HUES48 (cell line): ENCODE measurements at regions not wholly inside any gene's neighbourhood (a gene's known extent, or its start where the extent isn't known, plus 50 kb on each side); places are given as distances from the start of the nearest gene placed in this dataset.

Experiments
- H3K27ac ChIP-seq: one replicate; pipeline ENCODE4 v1.7.0; 2013; ENCODE audit warnings: low read depth, low read length, inconsistent platforms
- H3K27me3 ChIP-seq: 2 replicates; pipeline ENCODE4 v1.6.1; 2013; ENCODE audit warnings: mild to moderate bottlenecking, low read length; ENCODE audit not compliant: control insufficient read depth, insufficient read depth
- H3K36me3 ChIP-seq: 2 replicates; pipeline ENCODE4 v1.6.1; 2013; ENCODE audit warnings: low read length; ENCODE audit not compliant: control insufficient read depth, insufficient read depth
- H3K4me1 ChIP-seq: 2 replicates; pipeline ENCODE4 v1.6.1; 2013; ENCODE audit warnings: mild to moderate bottlenecking, low read length; ENCODE audit not compliant: control insufficient read depth, insufficient read depth
- H3K4me3 ChIP-seq: 2 replicates; pipeline ENCODE4 v1.5.1; 2013; ENCODE audit warnings: mild to moderate bottlenecking, low read depth, low read length
- H3K9ac ChIP-seq: 2 replicates; pipeline ENCODE4 v1.6.1; 2013; ENCODE audit warnings: mild to moderate bottlenecking, low read depth, low read length, moderate library complexity
- H3K9me3 ChIP-seq: 2 replicates; pipeline ENCODE4 v1.6.1; 2013; ENCODE audit warnings: low read length; ENCODE audit not compliant: control insufficient read depth, insufficient read depth

DNA sequence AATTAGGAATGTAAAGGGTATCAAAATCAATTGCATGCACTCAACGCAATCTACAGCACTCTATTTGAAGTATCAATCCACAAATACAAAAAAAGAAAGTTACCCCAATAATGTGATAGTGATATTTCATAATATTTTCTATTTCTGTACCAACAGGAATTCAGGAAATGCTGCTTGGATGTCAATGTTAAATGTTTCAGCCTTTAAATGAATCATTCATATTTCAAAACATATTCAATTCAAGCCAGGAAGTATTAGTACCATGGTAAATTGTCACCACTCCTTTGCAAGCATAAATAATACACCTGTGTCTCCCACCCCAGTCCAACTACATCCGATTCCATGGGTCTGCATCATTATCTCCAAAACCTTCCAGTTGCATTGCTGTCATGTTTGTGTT, 1185.5 kb upstream of the CDH18 start:
- H3K27ac ChIP-seq = no peak overlapping the region

DNA sequence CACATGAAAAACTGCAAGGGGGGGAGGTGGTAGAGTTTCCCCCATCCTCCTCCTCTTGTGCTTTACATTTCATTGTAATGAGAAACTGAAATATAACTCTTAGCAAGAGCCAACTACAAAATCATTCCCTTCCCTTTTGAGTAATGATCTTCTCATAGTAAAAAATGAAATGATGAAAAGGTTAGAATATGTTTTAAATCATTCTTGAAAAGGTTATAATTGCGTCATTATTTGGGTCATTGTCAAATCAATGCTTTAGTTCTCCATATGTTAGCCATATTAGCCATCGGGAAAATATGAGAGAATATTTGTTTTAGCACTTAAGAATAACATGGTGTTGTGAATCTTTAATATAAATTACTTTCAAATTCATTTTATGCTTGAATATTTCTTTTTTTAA, 1185.0 kb upstream of the CDH18 start:
- Histone ChIP-seq H3K27me3 (no peaks in the 10 kb centered on the region), H3K27ac (no peak overlapping the region), H3K9ac (no peak overlapping the region), H3K4me3 (no peak overlapping the region), H3K36me3 (no peaks in the 10 kb centered on the region), H3K4me1 (0 out of 2 replicates have a peak, but pooled peaks cover 8% of the 10 kb centered on the region), H3K9me3 (no peaks in the 10 kb centered on the region)

More for the DNA sequence above, 1185.5 kb upstream of the CDH18 start:
- Histone ChIP-seq H3K36me3 (no peaks in the 10 kb centered on the region), H3K9ac (no peak overlapping the region), H3K4me1 (0 out of 2 replicates have a peak, but pooled peaks cover 8% of the 10 kb centered on the region), H3K27me3 (no peaks in the 10 kb centered on the region), H3K4me3 (no peak overlapping the region), H3K9me3 (no peaks in the 10 kb centered on the region)

DNA sequence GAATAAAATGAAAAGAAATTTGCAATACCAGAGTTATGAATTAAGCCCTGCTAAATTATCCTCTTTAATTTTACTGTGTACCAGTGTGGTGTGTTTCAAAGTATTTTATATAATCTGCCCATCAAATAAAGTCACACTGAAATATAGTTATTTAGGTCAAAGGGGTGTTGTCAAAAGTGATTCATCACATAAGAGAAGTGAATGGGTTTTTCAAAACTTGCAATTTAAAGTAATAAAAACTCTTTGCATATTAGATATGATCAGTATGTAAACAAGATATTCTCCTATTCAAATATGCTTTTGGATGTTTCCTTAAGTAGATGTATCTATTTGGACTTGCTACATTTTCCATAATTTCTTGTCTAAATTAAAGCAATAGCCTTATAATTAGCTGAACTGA, 1183.0 kb upstream of the CDH18 start:
- H3K27me3 ChIP-seq = no peaks in the 10 kb centered on the region
- no peak overlapping the region for H3K27ac ChIP-seq

DNA sequence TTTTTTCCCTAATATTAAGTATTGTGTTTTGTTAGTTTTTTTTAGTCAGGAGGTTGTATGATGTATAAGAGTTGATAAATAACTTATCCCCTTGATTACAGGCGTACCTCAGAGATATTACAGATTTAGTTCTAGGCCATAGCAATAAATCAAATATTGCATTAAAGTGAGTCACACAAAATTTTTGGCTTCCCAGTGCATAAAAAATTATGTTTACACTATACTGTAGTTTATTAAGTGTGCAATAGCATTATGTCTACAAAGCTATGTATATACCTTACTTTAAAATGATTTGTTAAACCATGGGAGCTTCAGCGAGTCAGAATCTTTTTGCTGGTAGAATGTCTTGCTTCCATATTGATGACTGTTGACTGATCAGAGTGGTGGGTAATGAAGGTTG, 1180.6 kb upstream of the CDH18 start:
- Histone ChIP-seq H3K4me1 (0 out of 2 replicates have a peak, but pooled peaks cover 8% of the 10 kb centered on the region), H3K27me3 (no peaks in the 10 kb centered on the region), H3K36me3 (no peaks in the 10 kb centered on the region), H3K4me3 (no peak overlapping the region), H3K27ac (no peak overlapping the region), H3K9me3 (no peaks in the 10 kb centered on the region), H3K9ac (no peak overlapping the region)

More for the DNA sequence above, 1183.0 kb upstream of the CDH18 start:
- Histone ChIP-seq H3K4me1 (0 out of 2 replicates have a peak, but pooled peaks cover 8% of the 10 kb centered on the region), H3K4me3 (no peak overlapping the region), H3K36me3 (no peaks in the 10 kb centered on the region), H3K9me3 (no peaks in the 10 kb centered on the region), H3K9ac (no peak overlapping the region)

DNA sequence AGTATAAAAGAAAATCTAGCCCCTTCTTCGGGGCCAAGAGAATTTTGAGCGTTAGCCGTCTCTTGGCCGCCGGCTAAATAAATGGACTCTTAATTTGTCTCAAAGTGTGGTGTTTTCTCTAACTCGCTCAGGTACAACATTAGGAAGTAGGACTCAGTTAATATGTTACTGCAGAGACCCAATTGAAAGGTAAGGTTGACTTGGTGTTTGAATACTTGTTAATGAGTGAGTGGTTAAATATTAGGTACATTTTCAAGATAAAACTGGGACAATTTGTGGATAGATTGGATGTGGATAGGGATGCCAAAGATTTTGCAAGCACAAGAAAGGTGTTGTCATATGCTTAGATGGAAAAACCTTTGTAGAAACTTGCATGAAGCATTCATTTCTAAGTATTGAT, 1177.3 kb upstream of the CDH18 start:
- Histone ChIP-seq H3K27me3 (no peaks in the 10 kb centered on the region), H3K4me1 (no peaks in the 10 kb centered on the region), H3K9ac (no peak overlapping the region), H3K36me3 (no peaks in the 10 kb centered on the region), H3K27ac (no peak overlapping the region), H3K4me3 (no peak overlapping the region), H3K9me3 (no peaks in the 10 kb centered on the region)

DNA sequence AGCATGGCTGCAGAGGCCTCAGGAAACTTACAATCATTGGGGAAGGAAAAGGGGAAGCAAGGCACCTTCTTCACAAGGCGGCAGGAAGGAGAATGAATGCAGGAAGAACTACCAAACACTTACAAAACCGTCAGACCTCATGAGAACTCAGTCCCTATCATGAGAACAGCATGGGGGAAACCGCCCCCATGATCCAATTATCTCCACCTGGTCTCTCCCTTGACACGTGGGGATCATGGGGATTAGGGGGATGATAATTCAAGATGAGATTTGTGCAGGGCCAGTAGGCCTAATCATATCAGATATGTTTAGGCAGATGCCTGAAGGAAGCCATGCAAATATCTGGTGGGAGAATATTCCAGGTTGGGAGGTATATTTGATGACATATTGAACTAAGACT, 1176.4 kb upstream of the CDH18 start:
- no peaks in the 10 kb centered on the region for H3K36me3 ChIP-seq
- no peak overlapping the region for H3K9ac ChIP-seq
- H3K27me3 ChIP-seq = no peaks in the 10 kb centered on the region
- no peaks in the 10 kb centered on the region for H3K9me3 ChIP-seq
- no peak overlapping the region for H3K4me3 ChIP-seq
- H3K27ac ChIP-seq = no peak overlapping the region
- no peaks in the 10 kb centered on the region for H3K4me1 ChIP-seq

DNA sequence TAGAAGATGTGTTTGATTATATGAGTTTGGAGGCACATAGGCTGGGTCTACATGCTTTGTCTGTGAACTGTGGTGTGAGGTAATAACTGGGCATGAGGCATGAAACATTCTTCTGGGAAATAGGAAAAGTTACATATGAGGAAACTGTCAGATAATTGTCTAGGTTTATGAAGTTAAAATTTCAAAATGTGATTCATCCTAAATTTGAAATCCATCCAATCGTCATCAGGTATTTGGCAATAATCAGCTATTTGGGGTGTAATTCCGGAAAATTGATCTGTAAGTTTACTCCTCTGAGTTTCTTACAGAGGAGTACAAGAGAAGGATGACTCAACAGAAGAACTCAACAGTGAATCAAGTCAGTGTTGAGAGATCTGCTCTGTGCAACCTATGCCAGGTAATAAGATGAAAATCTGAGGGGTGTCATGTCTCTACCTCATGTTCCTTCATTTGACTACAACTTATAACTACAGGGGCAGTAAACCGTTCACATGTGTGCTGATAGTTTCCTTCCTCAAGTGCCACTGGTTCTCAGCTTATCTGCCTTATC, 1171.6 kb upstream of the CDH18 start:
- no peaks in the 10 kb centered on the region for H3K36me3 ChIP-seq
- no peak overlapping the region for H3K9ac ChIP-seq
- no peaks in the 10 kb centered on the region for H3K27me3 ChIP-seq
- H3K27ac ChIP-seq = no peak overlapping the region
- H3K4me1 ChIP-seq = no peaks in the 10 kb centered on the region
- H3K4me3 ChIP-seq = no peak overlapping the region
- H3K9me3 ChIP-seq = no peaks in the 10 kb centered on the region

DNA sequence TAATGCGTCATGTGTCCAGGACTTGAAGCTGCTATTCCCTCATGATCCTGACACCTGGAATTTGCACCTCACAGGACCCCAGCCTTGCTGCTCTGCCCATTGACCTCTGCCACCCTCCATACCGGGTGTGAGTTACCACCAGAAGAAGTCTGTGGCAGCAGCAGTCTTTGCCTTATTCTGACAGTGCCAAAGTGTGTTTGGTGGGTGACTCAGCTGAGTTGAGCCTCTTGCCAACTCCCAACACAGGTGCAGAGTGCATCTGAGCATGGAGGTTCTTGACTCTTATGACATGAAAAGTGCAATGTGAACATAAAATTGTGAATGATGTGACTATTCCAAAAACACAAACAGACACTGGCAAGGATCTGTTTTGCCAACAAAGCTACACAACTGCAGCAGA, 1166.5 kb upstream of the CDH18 start:
- H3K4me3 ChIP-seq = no peak overlapping the region
- H3K36me3 ChIP-seq = no peaks in the 10 kb centered on the region
- H3K9me3 ChIP-seq = no peaks in the 10 kb centered on the region
- no peak overlapping the region for H3K9ac ChIP-seq
- H3K4me1 ChIP-seq = no peaks in the 10 kb centered on the region
- H3K27ac ChIP-seq = no peak overlapping the region
- no peaks in the 10 kb centered on the region for H3K27me3 ChIP-seq

DNA sequence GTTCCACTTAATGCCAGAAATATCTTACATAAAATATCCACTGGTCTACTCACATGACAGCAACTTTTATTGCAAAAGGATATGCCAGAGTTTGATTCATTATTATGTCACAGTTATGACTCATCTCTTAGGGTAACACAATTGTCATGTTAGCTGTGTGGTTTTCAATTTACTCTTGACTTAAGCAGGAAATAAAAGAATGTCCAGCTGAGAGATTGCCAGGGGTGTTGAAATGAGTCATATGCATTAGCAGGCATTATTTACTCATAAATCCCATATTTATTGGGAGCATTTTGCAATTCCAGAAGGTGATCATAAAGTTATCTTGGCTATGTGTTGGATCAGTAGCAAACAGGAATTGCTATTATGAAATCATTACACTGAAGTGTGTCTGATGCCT, 1164.6 kb upstream of the CDH18 start:
- H3K4me1 ChIP-seq = no peaks in the 10 kb centered on the region
- H3K9ac ChIP-seq = no peak overlapping the region
- no peak overlapping the region for H3K27ac ChIP-seq
- H3K9me3 ChIP-seq = peaks cover 4% of the 10 kb centered on the region; the same call in 1 of the 2 replicates
- H3K27me3 ChIP-seq = no peaks in the 10 kb centered on the region
- H3K4me3 ChIP-seq = no peak overlapping the region
- H3K36me3 ChIP-seq = no peaks in the 10 kb centered on the region

DNA sequence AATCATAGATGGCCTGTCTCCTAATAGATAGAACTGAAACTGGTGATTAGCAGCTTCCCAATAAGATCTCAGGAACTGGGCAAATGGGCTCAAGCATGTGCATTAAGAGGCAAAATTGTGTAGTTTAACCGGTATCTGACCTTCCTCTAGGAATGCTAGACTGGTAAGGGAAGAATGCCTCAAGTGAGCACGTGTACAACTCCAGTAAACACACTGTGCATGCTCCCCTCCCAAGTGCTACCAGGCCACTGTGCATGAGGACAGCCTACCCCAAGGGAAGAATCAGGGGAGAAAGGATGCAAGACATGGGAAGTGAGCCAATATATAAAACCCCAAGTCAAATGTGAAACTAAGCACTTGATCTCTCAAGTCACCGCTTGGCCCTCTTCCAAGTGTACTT, 1157.4 kb upstream of the CDH18 start:
- Histone ChIP-seq H3K36me3 (no peaks in the 10 kb centered on the region), H3K4me1 (no peaks in the 10 kb centered on the region), H3K4me3 (no peak overlapping the region), H3K9ac (no peak overlapping the region), H3K9me3 (peaks cover 4% of the 10 kb centered on the region; the same call in 1 of the 2 replicates), H3K27me3 (no peaks in the 10 kb centered on the region), H3K27ac (no peak overlapping the region)

DNA sequence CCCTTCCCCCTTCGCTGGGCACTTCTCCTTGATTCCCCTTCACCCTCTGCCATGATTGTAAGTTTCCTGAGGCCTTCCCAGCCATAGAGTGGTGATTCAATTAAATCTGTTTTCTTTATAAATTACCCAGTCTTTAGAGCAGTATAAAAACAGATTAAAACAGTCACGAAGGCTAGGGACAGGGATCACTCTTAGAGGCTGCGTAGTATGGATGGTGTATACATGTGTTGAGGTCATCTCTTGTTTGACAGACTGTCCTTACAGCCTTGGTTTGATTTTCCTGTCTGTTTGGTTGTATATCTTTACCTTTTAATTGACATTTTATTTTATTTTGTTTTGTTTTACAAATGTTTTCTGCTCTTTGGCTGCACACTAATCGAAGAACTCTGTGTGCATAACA, 1155.7 kb upstream of the CDH18 start:
- no peak overlapping the region for H3K4me3 ChIP-seq
- no peaks in the 10 kb centered on the region for H3K27me3 ChIP-seq
- H3K9me3 ChIP-seq = peaks cover 1% of the 10 kb centered on the region; the same call in 1 of the 2 replicates
- H3K9ac ChIP-seq = no peak overlapping the region
- H3K4me1 ChIP-seq = no peaks in the 10 kb centered on the region
- no peaks in the 10 kb centered on the region for H3K36me3 ChIP-seq
- no peak overlapping the region for H3K27ac ChIP-seq
